DMS53 treated with DMSO at 0.1 percent for 48 hours (cell line): ENCODE measurements at regions not wholly inside any gene's neighbourhood (a gene's known extent, or its start where the extent isn't known, plus 50 kb on each side); places are given as distances from the start of the nearest gene placed in this dataset.

Experiments
- DNase-seq: peaks from one replicate; lab custom pipeline; 2025; ENCODE audit not compliant: unreplicated experiment; lab: John Stamatoyannopoulos, UW

GRCh38 chr6:18667612-18668011, 280.5 kb downstream of the RNF144B start:
- no peak for DNase-seq

GRCh38 chr6:18668994-18669393, 281.8 kb downstream of the RNF144B start:
- DNase-seq: no peak

GRCh38 chr6:18672852-18673251, 285.7 kb downstream of the RNF144B start:
- DNase-seq: no peak

GRCh38 chr6:18674346-18674745, 287.2 kb downstream of the RNF144B start:
- DNase-seq: no peak

GRCh38 chr6:18675881-18676280, 288.7 kb downstream of the RNF144B start:
- DNase-seq: no peak

- no peak for DNase-seq
Observed at GRCh38 chr6:18676548-18676947, 289.4 kb downstream of the RNF144B start.

GRCh38 chr6:18680842-18681241, 293.7 kb downstream of the RNF144B start:
- no peak for DNase-seq

GRCh38 chr6:18681832-18682503, 294.8 kb downstream of the RNF144B start:
- no peak for DNase-seq

- no peak for DNase-seq
Observed at GRCh38 chr6:18684343-18684742, 297.2 kb downstream of the RNF144B start.

GRCh38 chr6:18692929-18693685, 306.0 kb downstream of the RNF144B start:
- DNase-seq: no peak

GRCh38 chr6:18693881-18694280, 306.7 kb downstream of the RNF144B start:
- DNase-seq: no peak

- no peak for DNase-seq
Observed at GRCh38 chr6:18703546-18703945, 316.4 kb downstream of the RNF144B start.

GRCh38 chr6:18707714-18708439, 320.7 kb downstream of the RNF144B start:
- DNase-seq: no peak

- DNase-seq: no peak
Observed at GRCh38 chr6:18712595-18712994, 325.4 kb downstream of the RNF144B start.

- DNase-seq: no peak
Observed at GRCh38 chr6:18720075-18720474, 332.9 kb downstream of the RNF144B start.

GRCh38 chr6:18724056-18724455, 336.9 kb downstream of the RNF144B start:
- DNase-seq: no peak

GRCh38 chr6:18725449-18725848, 338.3 kb downstream of the RNF144B start:
- DNase-seq: no peak

GRCh38 chr6:18733921-18734550, 346.9 kb downstream of the RNF144B start:
- DNase-seq: no peak

GRCh38 chr6:18741741-18742140, 354.6 kb downstream of the RNF144B start:
- no peak for DNase-seq

- no peak for DNase-seq
Observed at GRCh38 chr6:18742406-18742805, 355.3 kb downstream of the RNF144B start.

- no peak for DNase-seq
Observed at GRCh38 chr6:18746727-18747126, 359.6 kb downstream of the RNF144B start.
